A549 (cell line): ENCODE measurements at regions not wholly inside any gene's neighbourhood (a gene's known extent, or its start where the extent isn't known, plus 50 kb on each side); places are given as distances from the start of the nearest gene placed in this dataset.

Experiments
- CHD2 ChIP-seq: fragments of 150-350 bp; IDR thresholded peaks from 2 replicates; pipeline ENCODE4 v1.6.1; 2014; ENCODE audit warnings: low read length; ENCODE audit not compliant: partially characterized antibody
- CTCF ChIP-seq: fragments of >200 bp; sonication (Bioruptor Twin); formaldehyde crosslinking; IDR thresholded peaks from 3 replicates; pipeline ENCODE4 v1.5.1; 2016
- EP300 ChIP-seq, 2 experiments: fragments of >200 bp; sonication (Bioruptor Twin); formaldehyde crosslinking; IDR thresholded peaks; 2 replicates in 1 of 2; 3 replicates in 1 of 2; pipeline ENCODE4 v1.6.1; 2016 to 2017
- HEYL ChIP-seq: fragments of 250-450 bp; sonication (Bioruptor Pico); IDR thresholded peaks from 2 replicates; pipeline ENCODE4 v1.8.0; 2021; ENCODE audit warnings: mild to moderate bottlenecking, moderate library complexity
- JUN ChIP-seq, 2 experiments: fragments of >200 bp; sonication (Bioruptor Twin); formaldehyde crosslinking; IDR thresholded peaks; 2 replicates in 1 of 2; 3 replicates in 1 of 2; pipeline ENCODE4 v1.6.1; 2016 to 2017
- JUNB ChIP-seq: fragments of >200 bp; sonication (Bioruptor Twin); formaldehyde crosslinking; IDR thresholded peaks from 2 replicates; pipeline ENCODE4 v1.6.1; 2016
- POLR2A ChIP-seq: IDR thresholded peaks from 2 replicates; pipeline ENCODE4 v1.6.1; 2012; ENCODE audit warnings: mild to moderate bottlenecking, low read length
- POLR2AphosphoS2 ChIP-seq: conservative IDR thresholded peaks from 2 replicates; pipeline ENCODE4 v1.6.1; 2012; ENCODE audit warnings: low read length, improper control_type of control experiment, inconsistent platforms
- RAD21 ChIP-seq, 2 experiments: fragments of >200 bp in 1 of 2; sonication (Bioruptor Twin) in 1 of 2; formaldehyde crosslinking in 1 of 2; IDR thresholded peaks in 1 of 2; conservative IDR thresholded peaks in 1 of 2; 2 replicates in 1 of 2; 3 replicates in 1 of 2; pipeline ENCODE4 v1.6.1; 2012 to 2018; ENCODE audit warnings: inconsistent platforms in 1 of 2
- SMC3 ChIP-seq: fragments of >200 bp; sonication (Bioruptor Twin); formaldehyde crosslinking; IDR thresholded peaks from 3 replicates; pipeline ENCODE4 v1.6.1; 2018; ENCODE audit warnings: inconsistent platforms
- SREBF2 ChIP-seq: fragments of 450-650 bp; IDR thresholded peaks from 2 replicates; pipeline ENCODE4 v1.6.1; 2014; ENCODE audit warnings: mild to moderate bottlenecking, moderate library complexity
- TFCP2L1 ChIP-seq: fragments of 250-450 bp; sonication (Bioruptor Pico); IDR thresholded peaks from 2 replicates; pipeline ENCODE4 v1.5.0; 2021; ENCODE audit warnings: mild to moderate bottlenecking
- TP53 ChIP-seq: fragments of 250-450 bp; sonication (Bioruptor Pico); IDR thresholded peaks from 2 replicates; pipeline ENCODE4 v1.5.0; 2021; ENCODE audit warnings: mild to moderate bottlenecking, moderate library complexity
- ZFP36 ChIP-seq: fragments of 450-650 bp; IDR thresholded peaks from 2 replicates; pipeline ENCODE4 v1.6.1; 2014; ENCODE audit warnings: borderline replicate concordance; ENCODE audit not compliant: partially characterized antibody

- TF ChIP-seq EP300 (IDR thresholded peaks at IDR 0.05) = no peak
- no peak for TF ChIP-seq CTCF
- no peak for TF ChIP-seq POLR2A
- TF ChIP-seq ZFP36 = no peak
- TF ChIP-seq RAD21 (conservative IDR thresholded peaks at IDR 0.05 in 1 of 2, IDR thresholded peaks at IDR 0.05 in 1 of 2) = no peak
- TF ChIP-seq JUN (IDR thresholded peaks at IDR 0.05) = no peak
- no peak for TF ChIP-seq TP53
- TF ChIP-seq TFCP2L1 (CRISPR knock-in tag) = no peak
- no peak for TF ChIP-seq HEYL (CRISPR knock-in tag)
- no peak for TF ChIP-seq JUNB
- TF ChIP-seq SMC3 = no peak
- TF ChIP-seq POLR2AphosphoS2 = no peak
- no peak for TF ChIP-seq CHD2
- TF ChIP-seq SREBF2 = no peak
Observed at GRCh38 chr3:118809696-118810498, 224.7 kb downstream of the IGSF11 start.
